Activated T-helper 2 cell treated with anti-CD3 and anti-CD28 coated beads, Interferon-gamma antibody, Interleukin-2, Interleukin-4, amounts not matched to agents 10 μg/mL and 5 μg/mL and 100 μg/mL, durations not matched to agents 14 hours and 24 hours and 36 hours (primary cell): ENCODE measurements at regions not wholly inside any gene's neighbourhood (a gene's known extent, or its start where the extent isn't known, plus 50 kb on each side); places are given as distances from the start of the nearest gene placed in this dataset.

Experiments used
- DNase-seq: peaks from one replicate; pipeline ENCODE4 v3.0.0; 2021; ENCODE audit warnings: low spot score
- H3K27ac Mint-ChIP-seq: one replicate; pipeline ENCODE4 v1.8.0; 2021; ENCODE audit warnings: mixed read lengths
- H3K27me3 Mint-ChIP-seq: one replicate; pipeline ENCODE4 v1.8.0; 2021; ENCODE audit warnings: low read depth, mixed read lengths
- H3K36me3 Mint-ChIP-seq: one replicate; pipeline ENCODE4 v1.8.0; 2021; ENCODE audit warnings: low read depth, mixed read lengths
- H3K4me1 Mint-ChIP-seq: one replicate; pipeline ENCODE4 v1.8.0; 2021; ENCODE audit warnings: low read depth, mixed read lengths
- H3K4me3 Mint-ChIP-seq: one replicate; pipeline ENCODE4 v1.8.0; 2021; ENCODE audit warnings: low read depth, mild to moderate bottlenecking, moderate library complexity, mixed read lengths
- H3K9me3 Mint-ChIP-seq: one replicate; pipeline ENCODE4 v1.8.0; 2021; ENCODE audit warnings: mixed read lengths
- intact Hi-C: fragments of 100-400 bp; cut with micrococcal nuclease; formaldehyde crosslinking; loops from one replicate; pipeline ENCODE4 v1.15.1; 2023

DNA sequence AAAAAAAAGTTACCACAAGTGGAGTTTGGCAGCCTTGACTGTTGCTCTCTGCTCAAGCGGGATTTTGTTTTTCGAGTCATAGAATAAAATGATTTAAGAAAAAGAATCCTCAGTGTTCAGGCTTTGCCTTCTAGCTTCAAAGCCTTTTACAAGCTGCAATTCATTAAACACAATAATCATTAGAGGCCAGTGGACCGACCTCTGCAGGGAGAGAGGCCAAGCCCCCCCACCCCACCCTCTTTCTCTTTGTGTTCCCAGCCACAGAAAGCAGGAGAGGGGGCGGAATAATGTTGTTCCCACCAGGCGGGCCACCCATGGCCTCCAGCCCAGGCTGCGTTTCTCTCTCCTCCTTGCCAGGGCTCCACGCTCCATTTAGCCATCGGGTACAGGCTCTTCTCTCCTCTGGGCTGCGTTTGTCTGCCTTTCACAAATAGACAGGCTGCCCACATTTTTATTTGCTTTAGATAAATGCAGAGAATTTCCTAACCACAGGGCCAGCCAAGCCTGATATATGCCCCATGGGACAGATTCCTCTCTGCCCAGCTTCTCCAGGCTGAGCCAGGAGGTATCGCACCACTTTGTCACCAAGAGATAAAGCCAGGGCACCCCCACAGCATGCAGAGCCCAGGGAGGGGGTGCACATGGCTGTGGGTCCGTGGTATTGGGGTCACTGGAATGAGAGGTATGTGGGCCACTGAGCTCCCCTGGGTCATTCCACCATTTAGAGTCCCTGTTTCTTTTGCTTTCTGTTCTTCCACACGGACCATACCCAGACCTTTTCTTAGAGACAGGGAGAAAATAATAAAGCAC, 318.8 kb downstream of the PIK3R1 start:
- Mint-ChIP-seq H3K27ac (no peak overlapping the region), H3K27me3 (peaks cover 23% of the 10 kb centered on the region), H3K4me1 (no peaks in the 10 kb centered on the region), H3K36me3 (no peaks in the 10 kb centered on the region), H3K9me3 (no peaks in the 10 kb centered on the region), H3K4me3 (no peak overlapping the region)
- intact Hi-C loops: no loop called here
- DNase-seq: no peak

DNA sequence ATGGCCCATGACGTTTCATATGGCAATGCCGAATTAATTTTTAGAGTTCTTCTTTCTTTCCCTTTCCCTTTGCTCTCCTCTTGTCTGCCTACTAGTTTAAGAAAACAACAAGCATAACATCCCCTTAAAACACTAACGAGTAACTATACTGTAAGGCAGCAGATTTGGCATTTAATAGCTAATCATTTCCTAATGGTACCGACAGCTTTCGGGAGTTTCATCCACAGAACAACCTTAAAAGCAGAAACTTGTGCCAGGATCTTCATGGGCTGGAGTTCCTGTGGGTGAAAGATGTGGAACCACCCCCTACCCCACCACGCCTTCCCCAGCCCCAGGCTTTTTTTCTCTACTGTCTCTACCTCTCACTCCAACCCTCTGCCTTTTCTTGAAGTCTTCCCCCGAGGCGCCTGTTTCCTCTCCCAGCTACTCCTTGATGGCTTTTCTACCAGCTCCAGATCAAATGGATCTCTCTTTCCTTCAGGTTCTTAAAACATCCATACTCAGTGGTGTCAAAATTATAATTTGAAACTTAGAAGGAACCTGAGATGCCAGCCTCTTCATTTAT, 319.5 kb downstream of the PIK3R1 start:
- H3K27me3 Mint-ChIP-seq: peaks cover 26% of the 10 kb centered on the region
- no peak overlapping the region for H3K27ac Mint-ChIP-seq
- DNase-seq: no peak
- no peaks in the 10 kb centered on the region for H3K9me3 Mint-ChIP-seq
- intact Hi-C loops: no loop called here
- H3K4me3 Mint-ChIP-seq: no peak overlapping the region
- no peaks in the 10 kb centered on the region for H3K4me1 Mint-ChIP-seq
- H3K36me3 Mint-ChIP-seq: no peaks in the 10 kb centered on the region

GRCh38 chr5:68538814-68539420, 323.4 kb downstream of the PIK3R1 start:
- Mint-ChIP-seq H3K27me3 (peaks cover 40% of the 10 kb centered on the region), H3K9me3 (no peaks in the 10 kb centered on the region), H3K36me3 (no peaks in the 10 kb centered on the region), H3K4me3 (no peak overlapping the region), H3K27ac (no peak overlapping the region), H3K4me1 (peaks cover 2% of the 10 kb centered on the region)
- intact Hi-C loops: no loop called here
- DNase-seq: no peak

DNA sequence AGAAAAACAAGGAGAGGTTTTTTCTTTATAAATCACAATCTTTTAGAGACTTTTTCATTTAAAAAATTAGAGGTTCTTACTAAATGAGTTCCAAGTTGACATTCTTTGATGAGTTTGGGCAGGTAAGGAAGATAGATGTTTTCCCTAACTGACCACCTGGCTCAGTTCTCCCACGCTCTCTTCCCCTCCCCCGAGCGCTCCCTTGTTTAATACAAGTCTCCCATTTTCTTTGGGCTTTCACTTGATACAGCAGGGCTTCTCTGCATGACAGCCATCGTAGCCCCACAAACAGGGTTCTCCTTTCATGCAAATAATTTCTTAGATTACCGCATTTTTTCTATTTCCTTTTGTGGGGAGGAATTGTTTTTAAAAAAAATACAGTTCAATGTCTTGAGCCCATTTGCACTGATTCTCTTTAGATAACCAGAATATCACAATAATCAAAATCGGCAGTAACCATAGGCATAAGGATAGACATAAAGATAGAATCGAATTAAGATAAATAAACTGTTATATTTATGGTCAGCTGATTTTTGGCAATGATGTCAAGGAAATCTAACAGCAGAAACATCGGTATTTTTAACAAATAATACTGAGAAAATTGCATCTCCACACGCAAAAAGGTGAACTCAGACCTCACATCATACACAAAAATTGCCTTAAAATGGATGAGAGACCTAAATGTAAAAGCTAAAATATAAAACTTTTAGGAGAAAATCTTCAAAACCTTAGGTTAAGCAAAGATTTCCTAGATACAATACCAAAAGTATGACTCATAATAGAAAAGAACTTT, 325.4 kb downstream of the PIK3R1 start:
- H3K4me1 Mint-ChIP-seq: peaks cover 2% of the 10 kb centered on the region
- intact Hi-C loops: no loop called here
- H3K36me3 Mint-ChIP-seq: no peaks in the 10 kb centered on the region
- no peaks in the 10 kb centered on the region for H3K9me3 Mint-ChIP-seq
- no peak overlapping the region for H3K4me3 Mint-ChIP-seq
- peaks cover 38% of the 10 kb centered on the region for H3K27me3 Mint-ChIP-seq
- DNase-seq: no peak
- no peak overlapping the region for H3K27ac Mint-ChIP-seq

GRCh38 chr5:68542207-68542606, 326.7 kb downstream of the PIK3R1 start:
- Mint-ChIP-seq H3K27me3 (peaks cover 37% of the 10 kb centered on the region), H3K9me3 (no peaks in the 10 kb centered on the region), H3K36me3 (no peaks in the 10 kb centered on the region), H3K4me3 (no peak overlapping the region), H3K27ac (no peak overlapping the region), H3K4me1 (peaks cover 2% of the 10 kb centered on the region)
- DNase-seq: no peak
- intact Hi-C loops: no loop called here

- peaks cover 2% of the 10 kb centered on the region for H3K4me1 Mint-ChIP-seq
- H3K27ac Mint-ChIP-seq: no peak overlapping the region
- H3K27me3 Mint-ChIP-seq: peaks cover 32% of the 10 kb centered on the region
- no peak overlapping the region for H3K4me3 Mint-ChIP-seq
- intact Hi-C loops: no loop called here
- DNase-seq: no peak
- no peaks in the 10 kb centered on the region for H3K36me3 Mint-ChIP-seq
- no peaks in the 10 kb centered on the region for H3K9me3 Mint-ChIP-seq
Measured at GRCh38 chr5:68543212-68543611, 327.7 kb downstream of the PIK3R1 start.

DNA sequence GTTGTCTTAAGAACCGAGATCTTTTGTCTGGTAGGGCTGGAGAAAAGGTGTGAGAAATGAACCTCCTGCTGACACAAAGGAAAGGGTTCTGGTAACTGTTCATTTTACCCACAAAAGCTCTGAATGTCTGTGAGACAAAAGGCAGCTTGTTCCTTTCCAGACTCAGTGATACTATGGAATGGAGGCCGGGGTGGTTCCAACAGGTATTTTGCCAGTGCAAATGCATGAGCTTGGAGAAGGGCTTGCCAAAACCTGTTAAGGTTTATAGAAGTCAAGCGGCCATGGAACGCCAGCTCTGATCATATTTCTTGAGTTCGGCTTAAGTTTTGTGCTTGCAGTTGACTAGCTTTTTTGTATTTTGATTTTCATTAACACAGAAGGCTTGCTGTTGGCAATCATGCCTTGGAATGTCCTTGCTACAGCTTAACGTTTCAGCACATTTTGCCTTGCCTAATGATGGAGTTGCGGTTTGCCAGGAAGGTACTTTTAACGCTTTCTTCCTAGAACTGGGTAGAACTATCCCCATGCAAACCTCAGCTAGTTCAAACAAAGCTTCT, 328.6 kb downstream of the PIK3R1 start:
- H3K27me3 Mint-ChIP-seq: peaks cover 26% of the 10 kb centered on the region
- intact Hi-C loops: no loop called here
- H3K4me3 Mint-ChIP-seq: no peak overlapping the region
- no peak for DNase-seq
- H3K9me3 Mint-ChIP-seq: no peaks in the 10 kb centered on the region
- H3K36me3 Mint-ChIP-seq: no peaks in the 10 kb centered on the region
- H3K4me1 Mint-ChIP-seq: peaks cover 2% of the 10 kb centered on the region
- no peak overlapping the region for H3K27ac Mint-ChIP-seq

DNA sequence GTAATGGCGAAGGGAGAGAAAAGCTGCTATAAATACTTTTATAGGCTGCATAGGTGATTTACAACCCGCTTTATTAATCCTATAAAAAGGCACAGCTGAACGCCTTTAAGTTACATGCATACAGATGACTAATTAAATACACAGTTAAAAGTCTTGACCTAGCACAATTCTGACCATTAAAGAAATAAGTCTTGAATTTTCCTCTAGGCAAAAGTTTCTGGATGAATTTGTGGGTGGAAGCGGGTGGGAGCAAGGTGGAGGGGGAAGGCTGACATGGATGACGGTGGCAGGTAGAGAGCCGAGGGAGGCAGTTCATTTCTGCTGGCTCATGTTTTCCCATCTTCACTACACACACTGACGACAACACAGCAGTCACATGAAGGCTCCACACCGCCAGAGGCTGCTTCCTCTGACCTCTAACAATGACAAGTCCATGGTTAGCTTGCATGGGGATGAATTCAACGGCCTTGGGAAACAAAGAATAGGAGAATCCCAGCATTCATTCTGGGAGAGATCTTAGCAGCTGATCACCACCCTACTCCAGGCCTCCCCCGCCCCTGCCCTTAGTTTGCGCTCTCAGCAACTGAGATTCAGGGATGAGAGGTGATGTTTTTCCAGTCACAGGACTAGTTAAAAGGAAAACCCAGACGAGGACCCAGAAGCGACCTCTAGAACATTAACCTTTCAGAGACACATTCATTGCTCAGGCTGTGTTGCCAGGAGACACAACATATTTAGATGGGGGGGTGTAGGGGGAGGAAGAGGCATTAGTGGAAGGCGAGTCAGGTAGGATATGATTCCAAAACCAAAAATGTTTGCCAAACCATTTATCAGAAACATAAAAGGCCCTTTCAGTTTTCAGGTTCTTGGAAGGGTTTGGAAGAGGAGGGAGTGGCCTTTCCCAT, 329.3 kb downstream of the PIK3R1 start:
- DNase-seq: no peak
- Mint-ChIP-seq H3K36me3 (no peaks in the 10 kb centered on the region), H3K27me3 (peaks cover 23% of the 10 kb centered on the region), H3K4me3 (no peak overlapping the region), H3K4me1 (peaks cover 2% of the 10 kb centered on the region), H3K27ac (no peak overlapping the region), H3K9me3 (no peaks in the 10 kb centered on the region)
- intact Hi-C loops: no loop called here

- H3K4me1 Mint-ChIP-seq: peaks cover 2% of the 10 kb centered on the region
Measured at GRCh38 chr5:68545636-68546295, 330.2 kb downstream of the PIK3R1 start.

GRCh38 chr5:68547056-68547455, 331.5 kb downstream of the PIK3R1 start:
- H3K4me1 Mint-ChIP-seq: peaks cover 2% of the 10 kb centered on the region
- no peak overlapping the region for H3K27ac Mint-ChIP-seq
- no peak overlapping the region for H3K4me3 Mint-ChIP-seq
- DNase-seq: no peak
- no peaks in the 10 kb centered on the region for H3K36me3 Mint-ChIP-seq
- H3K9me3 Mint-ChIP-seq: no peaks in the 10 kb centered on the region
- intact Hi-C loops: no loop called here
- H3K27me3 Mint-ChIP-seq: peaks cover 7% of the 10 kb centered on the region

More at GRCh38 chr5:68545636-68546295, 330.2 kb downstream of the PIK3R1 start:
- peaks cover 17% of the 10 kb centered on the region for H3K27me3 Mint-ChIP-seq
- no peak overlapping the region for H3K27ac Mint-ChIP-seq
- intact Hi-C loops: no loop called here
- H3K4me3 Mint-ChIP-seq: no peak overlapping the region
- H3K9me3 Mint-ChIP-seq: no peaks in the 10 kb centered on the region
- H3K36me3 Mint-ChIP-seq: no peaks in the 10 kb centered on the region
- DNase-seq: no peak

GRCh38 chr5:68547622-68548021, 332.1 kb downstream of the PIK3R1 start:
- no peaks in the 10 kb centered on the region for H3K36me3 Mint-ChIP-seq
- no peak overlapping the region for H3K4me3 Mint-ChIP-seq
- H3K9me3 Mint-ChIP-seq: no peaks in the 10 kb centered on the region
- intact Hi-C loops: no loop called here
- H3K27ac Mint-ChIP-seq: no peak overlapping the region
- no peak for DNase-seq
- peaks cover 2% of the 10 kb centered on the region for H3K4me1 Mint-ChIP-seq
- peaks cover 5% of the 10 kb centered on the region for H3K27me3 Mint-ChIP-seq
